SK-N-SH (cell line): ENCODE measurements at regions not wholly inside any gene's neighbourhood (a gene's known extent, or its start where the extent isn't known, plus 50 kb on each side); places are given as distances from the start of the nearest gene placed in this dataset.

Source experiments
- CTCF ChIA-PET: fragments of 300-600, 350-600 bp; formaldehyde crosslinking; extraction: SDS; loops from one replicate; lab custom pipeline; 2021; lab: Yijun Ruan, JAX
- POLR2A ChIA-PET: fragments of 350-600 bp; sonication (Branson Sonifier 250); formaldehyde crosslinking; extraction: SDS; loops from one replicate; lab custom pipeline; 2020; ENCODE audit warnings: antibody characterized with exemption, inconsistent platforms; lab: Yijun Ruan, JAX
- DNase-seq: peaks from one replicate; pipeline ENCODE4 v3.0.0; 2012
- H2AFZ ChIP-seq: fragments of 200-600 bp; sonication (generic); 2 replicates; pipeline ENCODE4 v1.8.1; 2016; ENCODE audit warnings: antibody characterized with exemption, mild to moderate bottlenecking, low read depth
- H3F3A ChIP-seq: fragments of 200-600 bp; sonication (generic); replicated peaks from 2 replicates; pipeline ENCODE3; 2016; ENCODE audit warnings: antibody characterized with exemption, mild to moderate bottlenecking; ENCODE audit not compliant: insufficient read depth
- H3K27ac ChIP-seq, 2 experiments: fragments of 200-500 bp in 1 of 2; fragments of 200-600 bp in 1 of 2; sonication (Bioruptor generic) in 1 of 2; sonication (generic), shearing (Covaris generic) in 1 of 2; 2 replicates each; pipeline versions ENCODE4 v1.5.1 to v1.6.1; 2014 to 2016; ENCODE audit warnings: low read depth in 2 of 2, inconsistent platforms in 1 of 2, low read length in 1 of 2, mild to moderate bottlenecking in 1 of 2, mixed read lengths in 1 of 2
- H3K27me3 ChIP-seq: fragments of 200-600 bp; sonication (generic), shearing (Covaris generic); 2 replicates; pipeline ENCODE4 v1.6.1; 2016; ENCODE audit warnings: mixed run types; ENCODE audit not compliant: insufficient read depth
- H3K36me3 ChIP-seq, 2 experiments: fragments of 200-500 bp in 1 of 2; fragments of 200-600 bp in 1 of 2; sonication (Bioruptor generic) in 1 of 2; sonication (generic) in 1 of 2; replicated peaks in 1 of 2; 2 replicates each; pipeline versions ENCODE3 to v1.5.1; 2014 to 2016; ENCODE audit warnings: low read length in 1 of 2, mild to moderate bottlenecking in 1 of 2; ENCODE audit not compliant: insufficient read depth in 2 of 2, control insufficient read depth in 1 of 2
- H3K4me1 ChIP-seq, 2 experiments: fragments of 200-500 bp in 1 of 2; fragments of 200-600 bp in 1 of 2; sonication (Bioruptor generic) in 1 of 2; sonication (generic), shearing (Covaris generic) in 1 of 2; 2 replicates each; pipeline versions ENCODE4 v1.5.1 to v1.6.1; 2014 to 2016; ENCODE audit warnings: low read depth in 1 of 2, low read length in 1 of 2, mixed run types in 1 of 2; ENCODE audit not compliant: insufficient read depth in 2 of 2, control insufficient read depth in 1 of 2
- H3K4me2 ChIP-seq: fragments of 200-600 bp; sonication (generic), shearing (Covaris generic); 2 replicates; pipeline ENCODE4 v1.6.1; 2017; ENCODE audit warnings: mixed run types
- H3K4me3 ChIP-seq, 2 experiments: fragments of 200-500 bp in 1 of 2; fragments of 200-600 bp in 1 of 2; sonication (Bioruptor generic) in 1 of 2; sonication (generic), shearing (Covaris generic) in 1 of 2; 2 replicates each; pipeline versions ENCODE4 v1.5.1 to v1.8.1; 2014 to 2016; ENCODE audit warnings: low read depth in 2 of 2, inconsistent platforms in 1 of 2, low read length in 1 of 2, mild to moderate bottlenecking in 1 of 2, mixed read lengths in 1 of 2, moderate library complexity in 1 of 2
- H3K79me2 ChIP-seq: fragments of 200-600 bp; sonication (generic); 2 replicates; pipeline ENCODE4 v1.8.1; 2017; ENCODE audit warnings: mild to moderate bottlenecking; ENCODE audit not compliant: insufficient read depth
- H3K9ac ChIP-seq: fragments of 200-600 bp; sonication (generic); 2 replicates; pipeline ENCODE4 v1.6.1; 2017; ENCODE audit warnings: mixed run types
- H3K9me2 ChIP-seq: fragments of 200-600 bp; sonication (generic); 2 replicates; pipeline ENCODE4 v1.6.1; 2017; ENCODE audit warnings: mixed run types
- H3K9me3 ChIP-seq: fragments of 200-600 bp; sonication (generic); 2 replicates; pipeline ENCODE4 v1.6.1; 2017; ENCODE audit warnings: mixed run types, mild to moderate bottlenecking, moderate library complexity
- H4K20me1 ChIP-seq: fragments of 200-600 bp; sonication (generic); 2 replicates; pipeline ENCODE4 v1.6.1; 2017; ENCODE audit warnings: mild to moderate bottlenecking, mixed run types; ENCODE audit not compliant: insufficient read depth
- CTCF ChIP-seq: fragments of 200-600 bp; sonication (generic); IDR thresholded peaks from 2 replicates; pipeline ENCODE4 v1.6.1; 2017; ENCODE audit warnings: antibody characterized with exemption, mild to moderate bottlenecking, moderate library complexity
- ELF1 ChIP-seq: IDR thresholded peaks from 2 replicates; pipeline ENCODE4 v1.4.0; 2012
- EZH2phosphoT487 ChIP-seq: fragments of 200-600 bp; sonication (generic); IDR thresholded peaks from 2 replicates; pipeline ENCODE4 v1.6.1; 2017; ENCODE audit warnings: low read depth, mixed run types, mild to moderate bottlenecking, antibody characterized with exemption, moderate library complexity, borderline replicate concordance
- FOSL2 ChIP-seq: IDR thresholded peaks from 2 replicates; pipeline ENCODE4 v1.4.0; 2012; ENCODE audit warnings: low read depth, mild to moderate bottlenecking, moderate library complexity, borderline replicate concordance
- GABPA ChIP-seq: IDR thresholded peaks from 2 replicates; pipeline ENCODE4 v1.4.0; 2012; ENCODE audit warnings: low read depth, mild to moderate bottlenecking
- JUND ChIP-seq: IDR thresholded peaks from 2 replicates; pipeline ENCODE4 v1.4.0; 2012
- MEF2A ChIP-seq: IDR thresholded peaks from 2 replicates; pipeline ENCODE4 v1.4.0; 2012; ENCODE audit warnings: low read depth, borderline replicate concordance
- NFIC ChIP-seq: IDR thresholded peaks from 2 replicates; pipeline ENCODE4 v1.4.0; 2012; ENCODE audit warnings: borderline replicate concordance
- POLR2AphosphoS5 ChIP-seq: IDR thresholded peaks from 2 replicates; pipeline ENCODE4 v1.6.1; 2012; ENCODE audit warnings: low read depth, low read length
- RCOR1 ChIP-seq: fragments of 150-350 bp; IDR thresholded peaks from 2 replicates; pipeline ENCODE4 v1.6.1; 2017; ENCODE audit warnings: antibody characterized with exemption, low read length
- REST ChIP-seq: IDR thresholded peaks from 2 replicates; pipeline ENCODE4 v1.6.1; 2012; ENCODE audit warnings: mild to moderate bottlenecking, low read depth, low read length, moderate library complexity
- RXRA ChIP-seq: IDR thresholded peaks from 2 replicates; pipeline ENCODE4 v1.4.0; 2012; ENCODE audit warnings: low read depth, mild to moderate bottlenecking, borderline replicate concordance
- SIN3A ChIP-seq: IDR thresholded peaks from 2 replicates; pipeline ENCODE4 v1.6.1; 2012; ENCODE audit warnings: low read depth, mild to moderate bottlenecking, low read length, moderate library complexity, borderline replicate concordance
- SMC3 ChIP-seq: IDR thresholded peaks from 2 replicates; pipeline ENCODE4 v1.6.1; 2012; ENCODE audit warnings: low read depth, low read length, improper control_type of control experiment
- TAF1 ChIP-seq: IDR thresholded peaks from 2 replicates; pipeline ENCODE4 v1.6.1; 2012; ENCODE audit warnings: low read depth, mild to moderate bottlenecking, low read length, moderate library complexity, borderline replicate concordance
- TCF12 ChIP-seq: IDR thresholded peaks from 2 replicates; pipeline ENCODE4 v1.4.0; 2012
- TEAD4 ChIP-seq: IDR thresholded peaks from 2 replicates; pipeline ENCODE4 v1.4.0; 2012; ENCODE audit warnings: mild to moderate bottlenecking, borderline replicate concordance; ENCODE audit not compliant: insufficient read depth
- YY1 ChIP-seq: IDR thresholded peaks from 2 replicates; pipeline ENCODE4 v1.4.0; 2012; ENCODE audit warnings: low read depth, mild to moderate bottlenecking
- whole genome bisulfite sequencing: methylation state at CpG from one replicate; pipeline ENCODE4 v1.1.6; 2017; ENCODE audit warnings: low lambda C conversion rate; 5-methylcytosine and 5-hydroxymethylcytosine counted together
- TF ChIP-seq, protein P1 (sequence below): fragments of 150-350 bp; IDR thresholded peaks from 2 replicates; pipeline ENCODE4 v1.6.1; 2016; ENCODE audit warnings: mild to moderate bottlenecking, low read depth, low read length
- TF ChIP-seq, protein P2 (sequence below): fragments of 150-350 bp; IDR thresholded peaks from 2 replicates; pipeline ENCODE4 v1.6.1; 2017; ENCODE audit warnings: antibody characterized with exemption, low read length, low read depth, borderline replicate concordance

DNA sequence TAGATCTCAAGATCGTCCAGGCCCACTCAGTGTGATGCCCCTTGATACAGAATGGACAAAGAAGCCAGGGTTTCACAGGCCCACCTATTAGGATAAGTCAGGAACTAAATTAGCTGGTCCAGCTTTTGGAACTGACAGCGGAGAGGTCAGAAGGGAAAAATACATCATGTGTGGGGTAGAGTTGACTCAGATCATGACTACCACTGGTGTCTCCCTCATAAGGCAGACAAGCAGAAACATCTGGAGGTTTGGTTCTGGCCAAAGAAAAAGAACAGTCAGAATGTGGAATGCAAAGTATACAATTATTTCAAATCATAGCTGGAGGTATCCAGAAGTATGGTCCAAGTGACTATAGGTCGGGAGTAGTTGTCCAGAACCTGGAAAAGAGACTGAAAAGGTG is 621.1 kb upstream of the CELF2 start:
- H3K9me2 ChIP-seq, result no peaks in the 10 kb centered on the region
- no peak overlapping the region for H3K27ac ChIP-seq
- no peak overlapping the region for H3K4me2 ChIP-seq
- DNase-seq, result no peak
- no peak overlapping the region for H3K4me3 ChIP-seq
- no peak overlapping the region for H3K9ac ChIP-seq
- 16% methylated on average over 3 of the region's 3 CpGs for WGBS
- H2AFZ ChIP-seq, result no peak overlapping the region
- H3K36me3 ChIP-seq, result no peaks in the 10 kb centered on the region
- ChIA-PET CTCF (no interaction called here), POLR2A (no interaction called here)
- TF ChIP-seq CTCF, result no peak
- no peak for TF ChIP-seq FOSL2
- TF ChIP-seq, protein P1, sequence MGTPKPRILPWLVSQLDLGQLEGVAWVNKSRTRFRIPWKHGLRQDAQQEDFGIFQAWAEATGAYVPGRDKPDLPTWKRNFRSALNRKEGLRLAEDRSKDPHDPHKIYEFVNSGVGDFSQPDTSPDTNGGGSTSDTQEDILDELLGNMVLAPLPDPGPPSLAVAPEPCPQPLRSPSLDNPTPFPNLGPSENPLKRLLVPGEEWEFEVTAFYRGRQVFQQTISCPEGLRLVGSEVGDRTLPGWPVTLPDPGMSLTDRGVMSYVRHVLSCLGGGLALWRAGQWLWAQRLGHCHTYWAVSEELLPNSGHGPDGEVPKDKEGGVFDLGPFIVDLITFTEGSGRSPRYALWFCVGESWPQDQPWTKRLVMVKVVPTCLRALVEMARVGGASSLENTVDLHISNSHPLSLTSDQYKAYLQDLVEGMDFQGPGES, result no peak
- TF ChIP-seq TAF1, result no peak
- TF ChIP-seq, protein P2, sequence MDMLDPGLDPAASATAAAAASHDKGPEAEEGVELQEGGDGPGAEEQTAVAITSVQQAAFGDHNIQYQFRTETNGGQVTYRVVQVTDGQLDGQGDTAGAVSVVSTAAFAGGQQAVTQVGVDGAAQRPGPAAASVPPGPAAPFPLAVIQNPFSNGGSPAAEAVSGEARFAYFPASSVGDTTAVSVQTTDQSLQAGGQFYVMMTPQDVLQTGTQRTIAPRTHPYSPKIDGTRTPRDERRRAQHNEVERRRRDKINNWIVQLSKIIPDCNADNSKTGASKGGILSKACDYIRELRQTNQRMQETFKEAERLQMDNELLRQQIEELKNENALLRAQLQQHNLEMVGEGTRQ, result no peak
- no peak for TF ChIP-seq NFIC
- no peak for TF ChIP-seq MEF2A
- TF ChIP-seq RCOR1, result no peak
- TF ChIP-seq RXRA, result no peak
- no peak for TF ChIP-seq SMC3
- no peak for TF ChIP-seq EZH2phosphoT487
- TF ChIP-seq YY1, result no peak
- no peak for TF ChIP-seq SIN3A
- no peak for TF ChIP-seq ELF1
- no peak for TF ChIP-seq POLR2AphosphoS5
- TF ChIP-seq TEAD4, result no peak
- TF ChIP-seq TCF12, result no peak
- no peak for TF ChIP-seq JUND
- no peak for TF ChIP-seq GABPA
- TF ChIP-seq REST, result no peak
- no peaks in the 10 kb centered on the region for H3K4me1 ChIP-seq
- H3F3A ChIP-seq, result no peaks in the 10 kb centered on the region
- H4K20me1 ChIP-seq, result no peaks in the 10 kb centered on the region
- H3K9me3 ChIP-seq, result no peaks in the 10 kb centered on the region
- no peaks in the 10 kb centered on the region for H3K27me3 ChIP-seq
- H3K79me2 ChIP-seq, result no peaks in the 10 kb centered on the region
